GM23248 (cell line): ENCODE measurements at regions not wholly inside any gene's neighbourhood (a gene's known extent, or its start where the extent isn't known, plus 50 kb on each side); places are given as distances from the start of the nearest gene placed in this dataset.

Experiments used
- DNase-seq: peaks from one replicate; pipeline ENCODE4 v3.0.0-alpha.2; 2015
- H2AFZ ChIP-seq: fragments of 200-600 bp; sonication (generic); 2 replicates; pipeline ENCODE4 v1.6.1; 2016; ENCODE audit warnings: antibody characterized with exemption
- H3F3A ChIP-seq: fragments of 200-600 bp; sonication (generic); 2 replicates; pipeline ENCODE4 v1.6.1; 2016; ENCODE audit warnings: mild to moderate bottlenecking, antibody characterized with exemption, mixed run types; ENCODE audit not compliant: insufficient read depth
- H3K27ac ChIP-seq: fragments of 200-600 bp; sonication (generic); 2 replicates; pipeline ENCODE4 v1.5.1; 2016; ENCODE audit warnings: mild to moderate bottlenecking
- H3K27me3 ChIP-seq: fragments of 200-600 bp; sonication (generic); replicated peaks from 2 replicates; pipeline ENCODE4 v1.6.1; 2016; ENCODE audit warnings: mild to moderate bottlenecking; ENCODE audit not compliant: insufficient read depth
- H3K36me3 ChIP-seq: fragments of 200-600 bp; sonication (generic); 2 replicates; pipeline ENCODE4 v1.6.1; 2016; ENCODE audit warnings: low read depth, mild to moderate bottlenecking
- H3K4me1 ChIP-seq: fragments of 200-600 bp; sonication (generic); 2 replicates; pipeline ENCODE4 v1.6.1; 2016; ENCODE audit warnings: mild to moderate bottlenecking; ENCODE audit not compliant: insufficient read depth
- H3K4me2 ChIP-seq: fragments of 200-600 bp; sonication (generic); one replicate; pipeline ENCODE4 v1.6.1; 2016; ENCODE audit warnings: mild to moderate bottlenecking; ENCODE audit not compliant: unreplicated experiment
- H3K4me3 ChIP-seq: fragments of 200-600 bp; sonication (generic); 2 replicates; pipeline ENCODE4 v1.5.1; 2016; ENCODE audit warnings: mild to moderate bottlenecking
- H3K79me2 ChIP-seq: fragments of 200-600 bp; sonication (generic); 2 replicates; pipeline ENCODE4 v1.6.1; 2016; ENCODE audit warnings: mild to moderate bottlenecking; ENCODE audit not compliant: insufficient read depth
- H3K9ac ChIP-seq: fragments of 200-600 bp; sonication (generic); 2 replicates; pipeline ENCODE4 v1.6.1; 2016; ENCODE audit warnings: mild to moderate bottlenecking
- H3K9me2 ChIP-seq: fragments of 200-600 bp; sonication (generic); 2 replicates; pipeline ENCODE4 v1.6.1; 2016; ENCODE audit warnings: mixed run types, mild to moderate bottlenecking, moderate library complexity; ENCODE audit not compliant: insufficient read depth
- H3K9me3 ChIP-seq: fragments of 200-600 bp; sonication (generic); one replicate; pipeline ENCODE4 v1.6.1; 2017; ENCODE audit warnings: low read depth
- H4K20me1 ChIP-seq: fragments of 200-600 bp; sonication (generic); 2 replicates; pipeline ENCODE4 v1.6.0; 2016; ENCODE audit not compliant: insufficient read depth
- EZH2 ChIP-seq: fragments of 200-600 bp; sonication (generic); IDR thresholded peaks from 2 replicates; pipeline ENCODE4 v1.6.1; 2018; ENCODE audit warnings: antibody characterized with exemption, mild to moderate bottlenecking; ENCODE audit not compliant: insufficient read depth, poor library complexity, severe bottlenecking
- EZH2phosphoT487 ChIP-seq: fragments of 200-600 bp; sonication (generic); IDR thresholded peaks from 2 replicates; pipeline ENCODE4 v1.6.1; 2018; ENCODE audit warnings: antibody characterized with exemption, moderate library complexity, mild to moderate bottlenecking, low read depth; ENCODE audit not compliant: insufficient read depth
- WGBS, 2 experiments: methylation state at CpG; one replicate each; pipeline ENCODE4 v1.1.6; 2015 to 2017; ENCODE audit warnings: low lambda C conversion rate in 2 of 2, low coverage in 1 of 2; ENCODE audit errors: missing lambda C conversion rate in 2 of 2; 5-methylcytosine and 5-hydroxymethylcytosine counted together
- in situ Hi-C: fragments of 300-500 bp; cut with MboI; formaldehyde crosslinking; loops from 2 replicates; pipeline ENCODE4 v1.15.0; 2020

GRCh38 chr5:172577267-172577909 is 63.7 kb upstream of the NEURL1B start:
- Histone ChIP-seq H3K36me3 (no peaks in the 10 kb centered on the region), H3K9me3 (no peaks in the 10 kb centered on the region), H3K4me2 (no peak overlapping the region), H3K9ac (no peak overlapping the region), H3F3A (no peaks in the 10 kb centered on the region), H2AFZ (no peak overlapping the region), H3K79me2 (no peaks in the 10 kb centered on the region), H4K20me1 (no peaks in the 10 kb centered on the region), H3K9me2 (no peaks in the 10 kb centered on the region), H3K27me3 (peaks cover 36% of the 10 kb centered on the region), H3K4me3 (no peak overlapping the region), H3K27ac (no peak overlapping the region), H3K4me1 (no peaks in the 10 kb centered on the region)
- WGBS, 2 experiments = 71 to 76% methylated on average over 7 of the region's 7 CpGs
- DNase-seq = no peak
- TF ChIP-seq EZH2 = no peak
- no peak for TF ChIP-seq EZH2phosphoT487
- in situ Hi-C loops = no loop called here

GRCh38 chr5:172575816-172576545 is 65.1 kb upstream of the NEURL1B start:
- Histone ChIP-seq H3K79me2 (no peaks in the 10 kb centered on the region), H3K9me2 (no peaks in the 10 kb centered on the region), H3K36me3 (no peaks in the 10 kb centered on the region), H3K9ac (no peak overlapping the region), H3K4me3 (no peak overlapping the region), H3K4me2 (no peak overlapping the region), H3K9me3 (no peaks in the 10 kb centered on the region), H3K27ac (no peak overlapping the region), H4K20me1 (no peaks in the 10 kb centered on the region), H3K4me1 (no peaks in the 10 kb centered on the region), H3K27me3 (peaks cover 38% of the 10 kb centered on the region), H3F3A (no peaks in the 10 kb centered on the region), H2AFZ (no peak overlapping the region)
- TF ChIP-seq EZH2 (no peak), EZH2phosphoT487 (no peak)
- WGBS, 2 experiments = 54 to 58% methylated on average over 10 of the region's 10 CpGs
- in situ Hi-C loops = no loop called here
- DNase-seq = no peak

- H3K9me2 ChIP-seq = no peaks in the 10 kb centered on the region
- no peak for DNase-seq
- WGBS, 2 experiments = 58 to 63% methylated on average over 8 of the region's 8 CpGs
- H3K27me3 ChIP-seq = peaks cover 38% of the 10 kb centered on the region
- H3K27ac ChIP-seq = no peak overlapping the region
- no peaks in the 10 kb centered on the region for H4K20me1 ChIP-seq
- in situ Hi-C loops = no loop called here
- H3K79me2 ChIP-seq = no peaks in the 10 kb centered on the region
- no peaks in the 10 kb centered on the region for H3K4me1 ChIP-seq
- no peaks in the 10 kb centered on the region for H3K36me3 ChIP-seq
- H3K4me2 ChIP-seq = no peak overlapping the region
- no peaks in the 10 kb centered on the region for H3K9me3 ChIP-seq
- H3F3A ChIP-seq = no peaks in the 10 kb centered on the region
- H3K9ac ChIP-seq = no peak overlapping the region
- no peak overlapping the region for H3K4me3 ChIP-seq
- H2AFZ ChIP-seq = no peak overlapping the region
- TF ChIP-seq EZH2phosphoT487 (no peak), EZH2 (no peak)
Observed at GRCh38 chr5:172575416-172575815, 65.6 kb upstream of the NEURL1B start.

GRCh38 chr5:172574871-172575223 is 66.2 kb upstream of the NEURL1B start:
- Histone ChIP-seq H3F3A (no peaks in the 10 kb centered on the region), H3K9ac (no peak overlapping the region), H2AFZ (no peak overlapping the region), H3K9me3 (no peaks in the 10 kb centered on the region), H3K9me2 (no peaks in the 10 kb centered on the region), H3K4me2 (no peak overlapping the region), H3K27me3 (peaks cover 39% of the 10 kb centered on the region; the same call in 1 of the 2 replicates), H3K36me3 (no peaks in the 10 kb centered on the region), H3K27ac (no peak overlapping the region), H3K79me2 (no peaks in the 10 kb centered on the region), H4K20me1 (no peaks in the 10 kb centered on the region), H3K4me1 (no peaks in the 10 kb centered on the region), H3K4me3 (no peak overlapping the region)
- no peak for DNase-seq
- no peak for TF ChIP-seq EZH2phosphoT487
- TF ChIP-seq EZH2 = no peak
- WGBS, 2 experiments = 5 to 14% methylated on average over 3 of the region's 3 CpGs
- in situ Hi-C loops = no loop called here
